Uterus (tissue), 3 donors: ENCODE measurements at regions not wholly inside any gene's neighbourhood (a gene's known extent, or its start where the extent isn't known, plus 50 kb on each side); places are given as distances from the start of the nearest gene placed in this dataset.
A peak's percentile ranks its signal among the peaks of the same experiment; 100 is the strongest.

ENCODE experiments used
- DNase-seq, 2 donors: peaks; one replicate each; pipeline ENCODE4 v3.0.0-alpha.2; 2019 to 2020
- H3K27ac ChIP-seq, 2 donors: fragments of 200-600 bp; sonication (generic); 1 replicate in 1 of 2; 2 replicates in 1 of 2; pipeline ENCODE4 v1.5.1; 2016 to 2018
- H3K27me3 ChIP-seq, 2 donors: fragments of 200-600 bp; sonication (generic); one replicate each; pipeline ENCODE4 v1.5.1; 2018 to 2019; ENCODE audit warnings: control low read depth in 1 of 2
- H3K36me3 ChIP-seq, 2 donors: fragments of 200-600 bp; sonication (generic); one replicate each; pipeline ENCODE4 v1.5.1; 2019; ENCODE audit warnings: control low read depth in 1 of 2
- H3K4me1 ChIP-seq, 2 donors: fragments of 200-600 bp; sonication (generic); one replicate each; pipeline ENCODE4 v1.5.1; 2018 to 2019; ENCODE audit warnings: control low read depth in 1 of 2
- H3K4me3 ChIP-seq, 2 donors: fragments of 200-600 bp; sonication (generic); 1 replicate in 1 of 2; 2 replicates in 1 of 2; pipeline ENCODE4 v1.5.1; 2018 to 2019; ENCODE audit warnings: mild to moderate bottlenecking in 1 of 2
- H3K9me3 ChIP-seq, 2 donors: fragments of 200-600 bp; sonication (generic); one replicate each; pipeline ENCODE4 v1.5.1; 2019; ENCODE audit warnings: control low read depth in 1 of 2
- CTCF ChIP-seq, 4 experiments: fragments of 200-600 bp in 2 of 4; fragments of 450-650 bp in 2 of 4; sonication (generic) in 2 of 4; IDR thresholded peaks; one replicate each; pipeline ENCODE4 v1.5.1; 2016 to 2019; ENCODE audit warnings: antibody characterized with exemption in 4 of 4, mild to moderate bottlenecking in 2 of 4, moderate library complexity in 1 of 4
- POLR2A ChIP-seq, 2 donors: fragments of 450-650 bp; IDR thresholded peaks; one replicate each; pipeline ENCODE4 v1.6.1; 2016; ENCODE audit warnings: antibody characterized with exemption in 2 of 2, mild to moderate bottlenecking in 1 of 2, moderate library complexity in 1 of 2
- intact Hi-C: fragments of 100-400 bp; cut with DNase I; formaldehyde crosslinking; loops from one replicate; pipeline ENCODE4 v1.15.1; 2023; ENCODE audit warnings: low total_unique reads
- donor health status: DM: yes; HTN: yes; CAD: no.

GRCh38 chr10:78627254-78627795 is 441.4 kb upstream of the ZMIZ1 start:
- DNase-seq, result no peak
- Histone ChIP-seq H3K4me3 (no peak overlapping the region), H3K4me1 (no peaks in the 10 kb centered on the region), H3K27me3 (no peaks in the 10 kb centered on the region), H3K9me3 (no peaks in the 10 kb centered on the region), H3K36me3 (no peaks in the 10 kb centered on the region), H3K27ac (no peak overlapping the region)
- intact Hi-C loops, result no loop called here
- TF ChIP-seq CTCF (IDR thresholded peaks at IDR 0.05), result no peak
- TF ChIP-seq POLR2A (IDR thresholded peaks at IDR 0.05), result no peak

- no peak for TF ChIP-seq CTCF (IDR thresholded peaks at IDR 0.05)
- no peak for TF ChIP-seq POLR2A (IDR thresholded peaks at IDR 0.05)
- DNase-seq, result no peak
- Histone ChIP-seq H3K4me3 (no peak overlapping the region), H3K27ac (no peak overlapping the region), H3K9me3 (no peaks in the 10 kb centered on the region), H3K36me3 (no peaks in the 10 kb centered on the region), H3K4me1 (no peaks in the 10 kb centered on the region), H3K27me3 (no peaks in the 10 kb centered on the region)
- intact Hi-C loops, result no loop called here
These were observed 439.8 kb upstream of the ZMIZ1 start for GRCh38 chr10:78628976-78629375.

- TF ChIP-seq CTCF (IDR thresholded peaks at IDR 0.05) (no peak), POLR2A (IDR thresholded peaks at IDR 0.05) (no peak)
- no peaks in the 10 kb centered on the region for H3K36me3 ChIP-seq
- H3K4me1 ChIP-seq, result peaks cover 0 to 7% of the 10 kb centered on the region in 2 donors
- H3K27ac ChIP-seq, result no peak overlapping the region
- DNase-seq, result no peak
- no peaks in the 10 kb centered on the region for H3K27me3 ChIP-seq
- intact Hi-C loops, result no loop called here
- no peak overlapping the region for H3K4me3 ChIP-seq
- H3K9me3 ChIP-seq, result no peaks in the 10 kb centered on the region
These were observed 439.0 kb upstream of the ZMIZ1 start for GRCh38 chr10:78629773-78630172.

GRCh38 chr10:78630944-78631838 is 437.6 kb upstream of the ZMIZ1 start:
- Histone ChIP-seq H3K36me3 (no peaks in the 10 kb centered on the region), H3K4me1 (peaks cover 0 to 15% of the 10 kb centered on the region in 2 donors), H3K4me3 (no peak overlapping the region), H3K27me3 (no peaks in the 10 kb centered on the region), H3K9me3 (no peaks in the 10 kb centered on the region), H3K27ac (no peak overlapping the region)
- no peak for TF ChIP-seq POLR2A (IDR thresholded peaks at IDR 0.05)
- no peak for TF ChIP-seq CTCF (IDR thresholded peaks at IDR 0.05)
- no peak for DNase-seq
- intact Hi-C loops, result no loop called here

- peak in 1 of 2 donors; percentile 52 for DNase-seq
- Histone ChIP-seq H3K9me3 (no peaks in the 10 kb centered on the region), H3K4me1 (peaks cover 0 to 15% of the 10 kb centered on the region in 2 donors), H3K4me3 (no peak overlapping the region), H3K36me3 (no peaks in the 10 kb centered on the region), H3K27me3 (no peaks in the 10 kb centered on the region), H3K27ac (peak overlapping the region; percentile 49 to 51)
- intact Hi-C loops, result no loop called here
- TF ChIP-seq POLR2A (IDR thresholded peaks at IDR 0.05) (no peak), CTCF (IDR thresholded peaks at IDR 0.05) (no peak)
These were observed 434.4 kb upstream of the ZMIZ1 start for GRCh38 chr10:78634389-78634815.
